ENCODE measurements at regions not wholly inside any gene's neighbourhood (a gene's known extent, or its start where the extent isn't known, plus 50 kb on each side); places are given as distances from the start of the nearest gene placed in this dataset.

GRCh38 chr2:16958266-16958665 lies 292.6 kb upstream of the CYRIA start:
- TF ChIP-seq, protein P1, sequence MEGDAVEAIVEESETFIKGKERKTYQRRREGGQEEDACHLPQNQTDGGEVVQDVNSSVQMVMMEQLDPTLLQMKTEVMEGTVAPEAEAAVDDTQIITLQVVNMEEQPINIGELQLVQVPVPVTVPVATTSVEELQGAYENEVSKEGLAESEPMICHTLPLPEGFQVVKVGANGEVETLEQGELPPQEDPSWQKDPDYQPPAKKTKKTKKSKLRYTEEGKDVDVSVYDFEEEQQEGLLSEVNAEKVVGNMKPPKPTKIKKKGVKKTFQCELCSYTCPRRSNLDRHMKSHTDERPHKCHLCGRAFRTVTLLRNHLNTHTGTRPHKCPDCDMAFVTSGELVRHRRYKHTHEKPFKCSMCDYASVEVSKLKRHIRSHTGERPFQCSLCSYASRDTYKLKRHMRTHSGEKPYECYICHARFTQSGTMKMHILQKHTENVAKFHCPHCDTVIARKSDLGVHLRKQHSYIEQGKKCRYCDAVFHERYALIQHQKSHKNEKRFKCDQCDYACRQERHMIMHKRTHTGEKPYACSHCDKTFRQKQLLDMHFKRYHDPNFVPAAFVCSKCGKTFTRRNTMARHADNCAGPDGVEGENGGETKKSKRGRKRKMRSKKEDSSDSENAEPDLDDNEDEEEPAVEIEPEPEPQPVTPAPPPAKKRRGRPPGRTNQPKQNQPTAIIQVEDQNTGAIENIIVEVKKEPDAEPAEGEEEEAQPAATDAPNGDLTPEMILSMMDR (IDR thresholded peaks at IDR 0.05): no peak
- TF ChIP-seq POLR2A (IDR thresholded peaks at IDR 0.05) (no peak), POLR2AphosphoS5 (IDR thresholded peaks at IDR 0.05) (no peak)
- Histone ChIP-seq H3K4me3 (no peak overlapping the region), H3K4me1 (no peaks in the 10 kb centered on the region), H3K27me3 (no peaks in the 10 kb centered on the region), H3K36me3 (no peaks in the 10 kb centered on the region), H3K27ac (no peak overlapping the region), H3K9me3 (no peaks in the 10 kb centered on the region)
- DNase-seq (ENCODE audit: low spot score in 2 of 2): no peak
- intact Hi-C loops (cut with DNase I; ENCODE audit: low total_unique reads): no loop called here

DNA sequence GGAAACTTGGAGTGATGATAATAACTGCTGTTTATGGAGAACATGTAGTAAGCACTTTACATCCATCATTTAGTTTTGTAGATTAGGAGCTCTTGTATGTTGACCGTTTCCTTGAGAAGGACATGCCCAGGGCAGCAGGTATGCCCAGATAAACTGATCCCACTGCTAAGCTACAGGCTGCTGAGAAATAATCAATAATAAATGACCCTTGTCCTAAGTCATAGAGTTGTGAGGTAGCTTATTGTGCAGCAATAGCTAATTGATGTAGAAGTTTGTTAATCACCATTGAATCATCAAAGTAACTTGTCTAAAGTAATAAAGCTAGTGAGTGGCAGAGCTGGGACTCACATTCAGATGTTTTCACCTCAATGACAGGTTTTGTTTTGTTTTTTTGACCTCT lies 287.2 kb upstream of the CYRIA start:
- intact Hi-C loops (cut with DNase I; ENCODE audit: low total_unique reads): no loop called here
- TF ChIP-seq, protein P1 (IDR thresholded peaks at IDR 0.05): no peak
- TF ChIP-seq POLR2A (IDR thresholded peaks at IDR 0.05) (no peak), POLR2AphosphoS5 (IDR thresholded peaks at IDR 0.05) (no peak)
- Histone ChIP-seq H3K4me3 (no peak overlapping the region), H3K9me3 (no peaks in the 10 kb centered on the region), H3K4me1 (no peaks in the 10 kb centered on the region), H3K27me3 (no peaks in the 10 kb centered on the region), H3K27ac (no peak overlapping the region), H3K36me3 (no peaks in the 10 kb centered on the region)
- DNase-seq (ENCODE audit: low spot score in 2 of 2): no peak

GRCh38 chr2:16952368-16952767 lies 286.7 kb upstream of the CYRIA start:
- H3K9me3 ChIP-seq: no peaks in the 10 kb centered on the region
- H3K4me1 ChIP-seq: no peaks in the 10 kb centered on the region
- intact Hi-C loops (cut with DNase I; ENCODE audit: low total_unique reads): no loop called here

DNA sequence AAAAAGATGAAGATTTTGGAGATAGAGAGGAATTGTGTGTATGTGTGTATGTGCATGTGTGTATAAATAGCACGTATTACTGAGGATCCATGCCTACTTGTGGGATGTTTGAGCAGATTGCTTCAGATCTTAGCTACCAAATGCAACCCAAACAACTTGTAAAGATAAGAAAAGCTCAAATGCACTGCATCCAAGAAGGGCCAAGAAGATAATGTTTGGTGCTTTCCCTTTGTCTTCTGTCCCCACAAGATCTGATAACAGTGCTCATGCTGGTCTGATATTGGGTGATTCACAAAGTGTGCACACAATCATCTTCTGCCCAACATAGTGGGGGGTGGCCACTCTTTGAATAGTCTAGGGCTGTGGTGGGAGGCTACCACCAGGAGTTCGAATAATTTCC lies 284.8 kb upstream of the CYRIA start:
- Histone ChIP-seq H3K36me3 (no peaks in the 10 kb centered on the region), H3K9me3 (no peaks in the 10 kb centered on the region), H3K27me3 (no peaks in the 10 kb centered on the region), H3K27ac (no peak overlapping the region), H3K4me1 (no peaks in the 10 kb centered on the region), H3K4me3 (no peak overlapping the region)
- intact Hi-C loops (cut with DNase I; ENCODE audit: low total_unique reads): no loop called here
- no peak for DNase-seq (ENCODE audit: low spot score in 2 of 2)
- TF ChIP-seq POLR2AphosphoS5 (IDR thresholded peaks at IDR 0.05) (no peak), POLR2A (IDR thresholded peaks at IDR 0.05) (no peak)
- TF ChIP-seq, protein P1 (IDR thresholded peaks at IDR 0.05): no peak

More at GRCh38 chr2:16952368-16952767, 286.7 kb upstream of the CYRIA start:
- Histone ChIP-seq H3K36me3 (no peaks in the 10 kb centered on the region), H3K4me3 (no peak overlapping the region), H3K27ac (no peak overlapping the region), H3K27me3 (no peaks in the 10 kb centered on the region)
- DNase-seq (ENCODE audit: low spot score in 2 of 2): no peak
- TF ChIP-seq POLR2AphosphoS5 (IDR thresholded peaks at IDR 0.05): no peak
- no peak for TF ChIP-seq POLR2A (IDR thresholded peaks at IDR 0.05)
- TF ChIP-seq, protein P1 (IDR thresholded peaks at IDR 0.05): no peak

- no peak for DNase-seq (ENCODE audit: low spot score in 2 of 2)
- Histone ChIP-seq H3K27me3 (no peaks in the 10 kb centered on the region), H3K27ac (no peak overlapping the region), H3K9me3 (no peaks in the 10 kb centered on the region), H3K36me3 (no peaks in the 10 kb centered on the region), H3K4me3 (no peak overlapping the region), H3K4me1 (no peaks in the 10 kb centered on the region)
- intact Hi-C loops (cut with DNase I; ENCODE audit: low total_unique reads): no loop called here
- TF ChIP-seq POLR2A (IDR thresholded peaks at IDR 0.05) (no peak), POLR2AphosphoS5 (IDR thresholded peaks at IDR 0.05) (no peak)
- TF ChIP-seq, protein P1 (IDR thresholded peaks at IDR 0.05): no peak
These were observed 283.1 kb upstream of the CYRIA start for GRCh38 chr2:16948710-16949109.
